ENCODE measurements at regions not wholly inside any gene's neighbourhood (a gene's known extent, or its start where the extent isn't known, plus 50 kb on each side); places are given as distances from the start of the nearest gene placed in this dataset.

- TF ChIP-seq, protein P1, sequence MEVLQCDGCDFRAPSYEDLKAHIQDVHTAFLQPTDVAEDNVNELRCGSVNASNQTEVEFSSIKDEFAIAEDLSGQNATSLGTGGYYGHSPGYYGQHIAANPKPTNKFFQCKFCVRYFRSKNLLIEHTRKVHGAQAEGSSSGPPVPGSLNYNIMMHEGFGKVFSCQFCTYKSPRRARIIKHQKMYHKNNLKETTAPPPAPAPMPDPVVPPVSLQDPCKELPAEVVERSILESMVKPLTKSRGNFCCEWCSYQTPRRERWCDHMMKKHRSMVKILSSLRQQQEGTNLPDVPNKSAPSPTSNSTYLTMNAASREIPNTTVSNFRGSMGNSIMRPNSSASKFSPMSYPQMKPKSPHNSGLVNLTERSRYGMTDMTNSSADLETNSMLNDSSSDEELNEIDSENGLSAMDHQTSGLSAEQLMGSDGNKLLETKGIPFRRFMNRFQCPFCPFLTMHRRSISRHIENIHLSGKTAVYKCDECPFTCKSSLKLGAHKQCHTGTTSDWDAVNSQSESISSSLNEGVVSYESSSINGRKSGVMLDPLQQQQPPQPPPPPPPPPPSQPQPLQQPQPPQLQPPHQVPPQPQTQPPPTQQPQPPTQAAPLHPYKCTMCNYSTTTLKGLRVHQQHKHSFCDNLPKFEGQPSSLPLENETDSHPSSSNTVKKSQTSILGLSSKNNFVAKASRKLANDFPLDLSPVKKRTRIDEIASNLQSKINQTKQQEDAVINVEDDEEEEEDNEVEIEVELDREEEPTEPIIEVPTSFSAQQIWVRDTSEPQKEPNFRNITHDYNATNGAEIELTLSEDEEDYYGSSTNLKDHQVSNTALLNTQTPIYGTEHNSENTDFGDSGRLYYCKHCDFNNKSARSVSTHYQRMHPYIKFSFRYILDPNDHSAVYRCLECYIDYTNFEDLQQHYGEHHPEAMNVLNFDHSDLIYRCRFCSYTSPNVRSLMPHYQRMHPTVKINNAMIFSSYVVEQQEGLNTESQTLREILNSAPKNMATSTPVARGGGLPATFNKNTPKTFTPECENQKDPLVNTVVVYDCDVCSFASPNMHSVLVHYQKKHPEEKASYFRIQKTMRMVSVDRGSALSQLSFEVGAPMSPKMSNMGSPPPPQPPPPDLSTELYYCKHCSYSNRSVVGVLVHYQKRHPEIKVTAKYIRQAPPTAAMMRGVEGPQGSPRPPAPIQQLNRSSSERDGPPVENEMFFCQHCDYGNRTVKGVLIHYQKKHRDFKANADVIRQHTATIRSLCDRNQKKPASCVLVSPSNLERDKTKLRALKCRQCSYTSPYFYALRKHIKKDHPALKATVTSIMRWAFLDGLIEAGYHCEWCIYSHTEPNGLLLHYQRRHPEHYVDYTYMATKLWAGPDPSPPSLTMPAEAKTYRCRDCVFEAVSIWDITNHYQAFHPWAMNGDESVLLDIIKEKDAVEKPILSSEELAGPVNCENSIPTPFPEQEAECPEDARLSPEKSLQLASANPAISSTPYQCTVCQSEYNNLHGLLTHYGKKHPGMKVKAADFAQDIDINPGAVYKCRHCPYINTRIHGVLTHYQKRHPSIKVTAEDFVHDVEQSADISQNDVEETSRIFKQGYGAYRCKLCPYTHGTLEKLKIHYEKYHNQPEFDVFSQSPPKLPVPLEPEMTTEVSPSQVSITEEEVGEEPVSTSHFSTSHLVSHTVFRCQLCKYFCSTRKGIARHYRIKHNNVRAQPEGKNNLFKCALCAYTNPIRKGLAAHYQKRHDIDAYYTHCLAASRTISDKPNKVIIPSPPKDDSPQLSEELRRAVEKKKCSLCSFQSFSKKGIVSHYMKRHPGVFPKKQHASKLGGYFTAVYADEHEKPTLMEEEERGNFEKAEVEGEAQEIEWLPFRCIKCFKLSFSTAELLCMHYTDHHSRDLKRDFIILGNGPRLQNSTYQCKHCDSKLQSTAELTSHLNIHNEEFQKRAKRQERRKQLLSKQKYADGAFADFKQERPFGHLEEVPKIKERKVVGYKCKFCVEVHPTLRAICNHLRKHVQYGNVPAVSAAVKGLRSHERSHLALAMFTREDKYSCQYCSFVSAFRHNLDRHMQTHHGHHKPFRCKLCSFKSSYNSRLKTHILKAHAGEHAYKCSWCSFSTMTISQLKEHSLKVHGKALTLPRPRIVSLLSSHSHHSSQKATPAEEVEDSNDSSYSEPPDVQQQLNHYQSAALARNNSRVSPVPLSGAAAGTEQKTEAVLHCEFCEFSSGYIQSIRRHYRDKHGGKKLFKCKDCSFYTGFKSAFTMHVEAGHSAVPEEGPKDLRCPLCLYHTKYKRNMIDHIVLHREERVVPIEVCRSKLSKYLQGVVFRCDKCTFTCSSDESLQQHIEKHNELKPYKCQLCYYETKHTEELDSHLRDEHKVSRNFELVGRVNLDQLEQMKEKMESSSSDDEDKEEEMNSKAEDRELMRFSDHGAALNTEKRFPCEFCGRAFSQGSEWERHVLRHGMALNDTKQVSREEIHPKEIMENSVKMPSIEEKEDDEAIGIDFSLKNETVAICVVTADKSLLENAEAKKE (CRISPR knock-in tag; IDR thresholded peaks at IDR 0.05) = no peak
- TF ChIP-seq CREB1 (CRISPR knock-in tag; IDR thresholded peaks at IDR 0.05; ENCODE audit: low read depth) (no peak), ZNF114 (CRISPR knock-in tag; IDR thresholded peaks at IDR 0.05) (no peak), ZNF331 (CRISPR knock-in tag; IDR thresholded peaks at IDR 0.05; ENCODE audit: low read depth) (no peak)
Observed at GRCh38 chr2:75424936-75425619, 135.7 kb downstream of the EVA1A start (continued).

GRCh38 chr2:75421986-75422385, 138.8 kb downstream of the EVA1A start:
- ATAC-seq (no peak), DNase-seq (ENCODE audit: low spot score) (no peak)
- H3K36me3 ChIP-seq (ENCODE audit: insufficient read depth) = no peaks in the 10 kb centered on the region
- no peaks in the 10 kb centered on the region for H4K20me1 ChIP-seq (replicated peaks; ENCODE audit: insufficient read depth)
- peaks cover 1% of the 10 kb centered on the region; the same call in 1 of the 2 replicates for H3K4me1 ChIP-seq (ENCODE audit: insufficient read depth)
- no peaks in the 10 kb centered on the region for H3K9me2 ChIP-seq (ENCODE audit: insufficient read depth)
- H3K4me2 ChIP-seq = no peak overlapping the region
- no peaks in the 10 kb centered on the region for H3F3A ChIP-seq (replicated peaks; ENCODE audit: low read depth)
- H3K4me3 Mint-ChIP-seq = no peak overlapping the region
- no peaks in the 10 kb centered on the region for H3K27me3 ChIP-seq (ENCODE audit: insufficient read depth)
- no peak overlapping the region for H3K27ac ChIP-seq (ENCODE audit: low read depth)
- peaks cover 4% of the 10 kb centered on the region; the same call in 2 of the 3 replicates for H3K4me1 Mint-ChIP-seq
- no peak overlapping the region for H3K27ac Mint-ChIP-seq
- no peak overlapping the region for H3K4me3 ChIP-seq
- peaks cover 15% of the 10 kb centered on the region for H3K36me3 Mint-ChIP-seq (ENCODE audit: low read depth)
- peak overlapping the region; percentile 61; the same call in 1 of the 2 replicates for H2AFZ ChIP-seq
- no peaks in the 10 kb centered on the region for H3K27me3 Mint-ChIP-seq (ENCODE audit: insufficient read depth, low read depth, poor library complexity)
- H3K79me2 ChIP-seq (replicated peaks; ENCODE audit: insufficient read depth) = no peaks in the 10 kb centered on the region
- H3K9me3 Mint-ChIP-seq = peaks cover 20% of the 10 kb centered on the region
- TF ChIP-seq CTCF (conservative IDR thresholded peaks at IDR 0.05; ENCODE audit: low read depth in 2 of 2) (no peak), ETS1 (IDR thresholded peaks at IDR 0.05) (no peak), NANOG (IDR thresholded peaks at IDR 0.05; ENCODE audit: borderline replicate concordance) (no peak), EZH2phosphoT487 (IDR thresholded peaks at IDR 0.05; ENCODE audit: unreplicated experiment) (no peak), EZH2 (IDR thresholded peaks at IDR 0.05; ENCODE audit: low read depth, unreplicated experiment) (no peak), ZNF114 (CRISPR knock-in tag; IDR thresholded peaks at IDR 0.05) (no peak), ZNF331 (CRISPR knock-in tag; IDR thresholded peaks at IDR 0.05; ENCODE audit: low read depth) (no peak), CREB1 (CRISPR knock-in tag; IDR thresholded peaks at IDR 0.05; ENCODE audit: low read depth) (no peak), POLR2AphosphoS5 (IDR thresholded peaks at IDR 0.05; ENCODE audit: low read depth) (no peak)
- TF ChIP-seq, protein P2, sequence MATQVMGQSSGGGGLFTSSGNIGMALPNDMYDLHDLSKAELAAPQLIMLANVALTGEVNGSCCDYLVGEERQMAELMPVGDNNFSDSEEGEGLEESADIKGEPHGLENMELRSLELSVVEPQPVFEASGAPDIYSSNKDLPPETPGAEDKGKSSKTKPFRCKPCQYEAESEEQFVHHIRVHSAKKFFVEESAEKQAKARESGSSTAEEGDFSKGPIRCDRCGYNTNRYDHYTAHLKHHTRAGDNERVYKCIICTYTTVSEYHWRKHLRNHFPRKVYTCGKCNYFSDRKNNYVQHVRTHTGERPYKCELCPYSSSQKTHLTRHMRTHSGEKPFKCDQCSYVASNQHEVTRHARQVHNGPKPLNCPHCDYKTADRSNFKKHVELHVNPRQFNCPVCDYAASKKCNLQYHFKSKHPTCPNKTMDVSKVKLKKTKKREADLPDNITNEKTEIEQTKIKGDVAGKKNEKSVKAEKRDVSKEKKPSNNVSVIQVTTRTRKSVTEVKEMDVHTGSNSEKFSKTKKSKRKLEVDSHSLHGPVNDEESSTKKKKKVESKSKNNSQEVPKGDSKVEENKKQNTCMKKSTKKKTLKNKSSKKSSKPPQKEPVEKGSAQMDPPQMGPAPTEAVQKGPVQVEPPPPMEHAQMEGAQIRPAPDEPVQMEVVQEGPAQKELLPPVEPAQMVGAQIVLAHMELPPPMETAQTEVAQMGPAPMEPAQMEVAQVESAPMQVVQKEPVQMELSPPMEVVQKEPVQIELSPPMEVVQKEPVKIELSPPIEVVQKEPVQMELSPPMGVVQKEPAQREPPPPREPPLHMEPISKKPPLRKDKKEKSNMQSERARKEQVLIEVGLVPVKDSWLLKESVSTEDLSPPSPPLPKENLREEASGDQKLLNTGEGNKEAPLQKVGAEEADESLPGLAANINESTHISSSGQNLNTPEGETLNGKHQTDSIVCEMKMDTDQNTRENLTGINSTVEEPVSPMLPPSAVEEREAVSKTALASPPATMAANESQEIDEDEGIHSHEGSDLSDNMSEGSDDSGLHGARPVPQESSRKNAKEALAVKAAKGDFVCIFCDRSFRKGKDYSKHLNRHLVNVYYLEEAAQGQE (IDR thresholded peaks at IDR 0.05; ENCODE audit: unreplicated experiment) = no peak

Measured in GM23338 (cell line).